ENCODE measurements at regions not wholly inside any gene's neighbourhood (a gene's known extent, or its start where the extent isn't known, plus 50 kb on each side); places are given as distances from the start of the nearest gene placed in this dataset.

- DNase-seq (ENCODE audit: low read depth, low spot score): no peak
Measured at GRCh38 chr9:73558471-73558870, 406.8 kb downstream of the ANXA1 start.

- DNase-seq (ENCODE audit: low read depth, low spot score): no peak
Measured at GRCh38 chr9:73565026-73565425, 413.4 kb downstream of the ANXA1 start.

GRCh38 chr9:73565833-73566465, 414.3 kb downstream of the ANXA1 start:
- DNase-seq (ENCODE audit: low read depth, low spot score): peak; percentile 49

GRCh38 chr9:73566627-73567026, 415.0 kb downstream of the ANXA1 start:
- no peak for DNase-seq (ENCODE audit: low read depth, low spot score)

GRCh38 chr9:73573235-73573634, 421.6 kb downstream of the ANXA1 start:
- DNase-seq (ENCODE audit: low read depth, low spot score): no peak

GRCh38 chr9:73575101-73576060, 423.7 kb downstream of the ANXA1 start:
- DNase-seq (ENCODE audit: low read depth, low spot score): no peak

GRCh38 chr9:73577848-73578247, 426.2 kb downstream of the ANXA1 start:
- DNase-seq (ENCODE audit: low read depth, low spot score): no peak

- DNase-seq (ENCODE audit: low read depth, low spot score): no peak
Measured at GRCh38 chr9:73579823-73580222, 428.2 kb downstream of the ANXA1 start.

- DNase-seq (ENCODE audit: low read depth, low spot score): no peak
Measured at GRCh38 chr9:73583576-73583975, 431.9 kb downstream of the ANXA1 start.

- no peak for DNase-seq (ENCODE audit: low read depth, low spot score)
Measured at GRCh38 chr9:73595036-73595545, 443.4 kb downstream of the ANXA1 start.

- DNase-seq (ENCODE audit: low read depth, low spot score): no peak
Measured at GRCh38 chr9:73596321-73596720, 444.7 kb downstream of the ANXA1 start.

GRCh38 chr9:73597039-73597438, 445.4 kb downstream of the ANXA1 start:
- DNase-seq (ENCODE audit: low read depth, low spot score): no peak

- no peak for DNase-seq (ENCODE audit: low read depth, low spot score)
Measured at GRCh38 chr9:73597771-73598170, 446.1 kb downstream of the ANXA1 start.

GRCh38 chr9:73609381-73609780, 457.7 kb downstream of the ANXA1 start:
- no peak for DNase-seq (ENCODE audit: low read depth, low spot score)

GRCh38 chr9:73611032-73611431, 459.4 kb downstream of the ANXA1 start:
- no peak for DNase-seq (ENCODE audit: low read depth, low spot score)

GRCh38 chr9:73613092-73613701, 461.5 kb downstream of the ANXA1 start:
- DNase-seq (ENCODE audit: low read depth, low spot score): no peak

- peak; percentile 21 for DNase-seq (ENCODE audit: low read depth, low spot score)
Measured at GRCh38 chr9:73615557-73615956, 463.9 kb downstream of the ANXA1 start.

- DNase-seq (ENCODE audit: low read depth, low spot score): no peak
Measured at GRCh38 chr9:73617586-73617985, 465.9 kb downstream of the ANXA1 start.

- DNase-seq (ENCODE audit: low read depth, low spot score): no peak
Measured at GRCh38 chr9:73640971-73641370, 489.3 kb downstream of the ANXA1 start.

- DNase-seq (ENCODE audit: low read depth, low spot score): no peak
Measured at GRCh38 chr9:73643379-73644013, 491.8 kb downstream of the ANXA1 start.

- DNase-seq (ENCODE audit: low read depth, low spot score): no peak
Measured at GRCh38 chr9:73647560-73647959, 495.9 kb downstream of the ANXA1 start.

GRCh38 chr9:73649552-73649951, 497.9 kb downstream of the ANXA1 start:
- no peak for DNase-seq (ENCODE audit: low read depth, low spot score)
